Fibroblast of pulmonary artery (primary cell): ENCODE measurements at regions not wholly inside any gene's neighbourhood (a gene's known extent, or its start where the extent isn't known, plus 50 kb on each side); places are given as distances from the start of the nearest gene placed in this dataset.

Experiments
- DNase-seq: peaks from one replicate; pipeline ENCODE4 v3.0.0-alpha.2; 2010; ENCODE audit warnings: low read depth
- H3K4me3 ChIP-seq: replicated peaks from 2 replicates; pipeline ENCODE4 v1.5.1; 2011; ENCODE audit warnings: low read depth, mild to moderate bottlenecking, control low read depth, low read length, moderate library complexity
- CTCF ChIP-seq: IDR thresholded peaks from 2 replicates; pipeline ENCODE4 v1.5.1; 2011; ENCODE audit warnings: mild to moderate bottlenecking, control low read depth, low read length, inconsistent platforms; ENCODE audit errors: missing control alignments

- H3K4me3 ChIP-seq = no peak overlapping the region
- no peak for TF ChIP-seq CTCF
- no peak for DNase-seq
Measured at GRCh38 chr4:151935411-151935810, 174.6 kb upstream of the GATB start.

- no peak for DNase-seq
- TF ChIP-seq CTCF = no peak
- no peak overlapping the region for H3K4me3 ChIP-seq
Measured at GRCh38 chr4:151934766-151935165, 174.0 kb upstream of the GATB start.

GRCh38 chr4:151933122-151933827 is 172.5 kb upstream of the GATB start:
- no peak overlapping the region for H3K4me3 ChIP-seq
- no peak for DNase-seq
- TF ChIP-seq CTCF = no peak

GRCh38 chr4:151931563-151931962 is 170.8 kb upstream of the GATB start:
- H3K4me3 ChIP-seq = no peak overlapping the region
- no peak for TF ChIP-seq CTCF
- DNase-seq = no peak

DNA sequence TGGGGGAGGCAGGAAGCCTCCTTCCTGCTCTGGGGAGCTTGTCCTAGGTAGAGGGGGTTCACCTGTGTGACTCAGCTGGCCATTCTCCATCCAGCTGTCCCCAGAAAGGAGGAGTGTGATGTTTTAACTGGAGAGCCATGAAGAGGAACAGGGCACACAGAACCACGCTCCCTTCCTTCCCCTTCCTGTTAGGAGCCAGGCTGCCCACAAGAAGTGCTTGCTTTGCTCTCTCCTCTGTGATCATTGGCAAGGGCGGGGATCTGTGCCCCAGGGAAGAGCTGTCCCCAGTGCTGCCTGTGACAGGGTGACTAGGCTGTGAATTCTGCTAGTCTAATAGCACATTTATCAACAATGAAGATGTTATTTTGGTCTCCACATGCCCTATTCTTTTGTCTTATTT is 169.6 kb upstream of the GATB start:
- TF ChIP-seq CTCF = no peak
- DNase-seq = no peak
- no peak overlapping the region for H3K4me3 ChIP-seq

GRCh38 chr4:151928112-151928511 is 167.3 kb upstream of the GATB start:
- no peak overlapping the region for H3K4me3 ChIP-seq
- no peak for TF ChIP-seq CTCF
- no peak for DNase-seq

DNA sequence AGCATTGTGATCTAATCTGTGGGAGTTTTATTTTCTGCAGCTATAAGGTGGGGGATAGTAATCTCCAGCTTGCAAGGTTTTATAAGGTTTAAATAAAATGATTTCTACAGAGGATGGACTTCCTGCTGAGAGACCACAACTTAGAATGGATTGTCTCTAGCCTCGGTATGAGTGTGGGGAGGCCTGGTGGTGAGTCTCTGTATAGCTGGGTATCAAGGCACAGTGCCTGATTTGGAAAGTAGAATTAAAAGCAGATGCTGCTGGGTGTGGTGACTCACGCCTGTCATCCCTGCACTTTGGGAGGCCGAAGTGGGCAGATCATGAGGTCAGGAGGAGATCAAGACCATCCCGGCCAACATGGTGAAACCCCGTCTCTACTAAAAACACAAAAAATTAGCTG is 162.0 kb upstream of the GATB start:
- no peak for TF ChIP-seq CTCF
- H3K4me3 ChIP-seq = no peak overlapping the region
- no peak for DNase-seq
